ENCODE measurements at regions not wholly inside any gene's neighbourhood (a gene's known extent, or its start where the extent isn't known, plus 50 kb on each side); places are given as distances from the start of the nearest gene placed in this dataset.

DNA sequence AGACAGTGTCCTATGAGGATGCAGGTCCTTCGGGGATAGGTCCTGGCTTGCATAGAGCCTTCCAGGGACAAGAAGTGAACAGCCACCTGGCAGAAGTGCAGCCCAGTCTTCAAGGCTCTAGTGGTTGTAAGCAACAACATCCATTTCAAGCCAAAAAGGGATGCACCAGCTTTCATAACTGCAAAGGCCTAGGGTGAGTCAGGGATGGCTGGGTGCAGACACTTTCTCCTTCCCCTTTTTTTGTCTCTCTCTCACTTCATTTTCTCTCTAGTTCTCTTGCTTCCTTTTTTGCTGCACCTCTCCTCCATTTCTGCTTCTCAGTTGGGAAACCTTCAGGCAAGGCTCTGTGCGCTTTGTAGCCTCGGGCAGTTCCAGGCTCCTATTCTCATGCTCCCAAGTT, 196.2 kb upstream of the ZNF536 start:
- H3K27ac ChIP-seq (ENCODE audit: low read length), result no peak overlapping the region
- ATAC-seq, result no peak
- WGBS, result 86% methylated on average over 3 of the region's 3 CpGs
- H3K4me1 ChIP-seq (ENCODE audit: control insufficient read depth, insufficient read depth, low read length), result no peaks in the 10 kb centered on the region
- no peaks in the 10 kb centered on the region for H3K9me3 ChIP-seq (ENCODE audit: control insufficient read depth, low read length)
- intact Hi-C loops (cut with DNase I), result no loop called here
- no peak overlapping the region for H3K4me3 ChIP-seq (ENCODE audit: low read length)
- DNase-seq, result no peak
- no peaks in the 10 kb centered on the region for H3K27me3 ChIP-seq (ENCODE audit: control insufficient read depth, insufficient read depth)

DNA sequence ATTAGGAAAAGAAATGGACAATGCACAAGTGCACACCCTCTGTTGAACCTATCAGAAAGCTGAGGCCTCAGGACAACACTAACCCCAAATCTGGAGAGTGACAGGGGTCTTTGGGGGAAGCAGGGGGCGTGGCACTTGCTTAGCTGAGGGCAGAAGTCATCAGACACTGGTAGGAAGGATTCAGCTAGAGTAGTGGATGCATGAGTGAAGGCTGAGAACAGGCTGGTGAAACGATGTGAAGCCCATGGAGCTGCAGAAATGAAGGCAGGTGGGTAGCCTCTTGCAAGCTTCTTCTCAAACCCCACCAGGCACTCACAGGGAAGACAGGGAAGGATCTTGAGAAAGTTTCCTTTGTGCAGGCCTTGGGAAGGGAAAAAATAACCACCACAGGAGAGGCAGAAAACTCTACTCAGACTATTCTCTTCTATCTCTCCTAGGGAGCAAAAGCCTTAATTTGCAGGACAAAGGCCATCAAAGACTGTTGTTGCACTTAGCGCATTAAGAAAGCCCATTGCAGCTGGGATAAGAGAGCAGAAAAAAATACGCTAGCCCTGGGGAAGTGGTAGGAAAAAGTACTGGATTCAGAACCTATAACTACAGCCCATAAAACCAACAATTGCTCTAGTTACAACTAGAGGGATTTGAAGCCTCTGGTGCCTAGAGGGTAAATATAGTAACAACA, 193.3 kb upstream of the ZNF536 start:
- no peaks in the 10 kb centered on the region for H3K27me3 ChIP-seq (ENCODE audit: control insufficient read depth, insufficient read depth)
- intact Hi-C loops (cut with DNase I), result no loop called here
- no peaks in the 10 kb centered on the region for H3K4me1 ChIP-seq (ENCODE audit: control insufficient read depth, insufficient read depth, low read length)
- 51% methylated on average over 4 of the region's 4 CpGs for WGBS
- DNase-seq, result no peak
- H3K27ac ChIP-seq (ENCODE audit: low read length), result no peak overlapping the region
- no peaks in the 10 kb centered on the region for H3K9me3 ChIP-seq (ENCODE audit: control insufficient read depth, low read length)
- H3K4me3 ChIP-seq (ENCODE audit: low read length), result no peak overlapping the region
- no peak for ATAC-seq

DNA sequence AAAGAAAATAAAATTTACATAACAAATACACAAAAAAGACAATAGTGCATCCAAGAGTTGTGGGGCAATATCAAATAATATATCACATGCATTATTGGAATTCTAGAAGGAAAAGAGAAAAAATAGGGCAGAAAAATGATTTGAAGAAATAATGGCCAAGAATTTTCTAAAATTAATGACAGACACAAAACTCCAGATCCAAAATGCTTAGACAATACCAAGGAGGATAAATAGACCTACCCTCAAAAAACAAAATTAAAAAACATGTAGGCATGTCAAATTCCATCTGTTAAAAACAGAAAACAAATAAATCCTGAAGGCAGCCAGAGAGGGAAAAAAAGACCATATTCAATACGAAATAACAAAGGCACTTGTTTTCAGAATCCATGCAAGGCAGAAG, 191.5 kb upstream of the ZNF536 start:
- H3K27ac ChIP-seq (ENCODE audit: low read length), result no peak overlapping the region
- no peaks in the 10 kb centered on the region for H3K9me3 ChIP-seq (ENCODE audit: control insufficient read depth, low read length)
- intact Hi-C loops (cut with DNase I), result no loop called here
- no peaks in the 10 kb centered on the region for H3K27me3 ChIP-seq (ENCODE audit: control insufficient read depth, insufficient read depth)
- ATAC-seq (no peak), DNase-seq (no peak)
- WGBS, result 75% methylated on average over 1 of the region's 1 CpG
- H3K4me1 ChIP-seq (ENCODE audit: control insufficient read depth, insufficient read depth, low read length), result no peaks in the 10 kb centered on the region
- H3K4me3 ChIP-seq (ENCODE audit: low read length), result no peak overlapping the region

DNA sequence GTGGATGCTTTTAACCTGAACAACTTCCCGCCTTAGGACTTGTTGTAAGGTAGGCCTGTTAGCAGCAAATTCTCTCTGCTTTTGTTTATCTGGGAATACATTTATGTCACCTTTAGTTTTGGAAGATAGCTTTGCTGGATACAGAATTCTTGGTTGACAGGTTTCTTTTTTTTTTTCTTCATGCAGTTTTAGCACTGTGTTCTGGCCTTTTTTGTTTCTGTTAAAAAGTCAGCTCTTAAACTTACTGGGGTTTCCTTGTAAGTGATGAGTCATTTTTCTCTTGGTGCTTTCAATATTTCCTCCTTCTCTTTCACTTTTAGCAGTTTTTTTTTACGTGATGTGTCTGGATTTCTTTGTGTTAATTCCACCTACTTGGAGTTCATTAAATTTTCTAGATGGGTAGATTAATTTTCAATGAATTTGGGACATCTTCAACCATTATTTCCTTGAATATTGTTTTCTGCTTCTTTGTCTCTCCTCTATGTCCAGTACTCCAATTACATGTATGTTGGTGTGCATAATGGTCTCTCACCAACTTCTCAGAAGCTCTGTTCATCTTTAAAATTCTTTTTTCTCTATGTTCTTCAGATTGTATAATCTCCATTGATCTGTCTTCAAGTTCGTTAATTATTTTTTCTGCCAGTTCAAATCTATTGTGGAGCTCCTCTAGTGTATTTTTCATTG, 188.2 kb upstream of the ZNF536 start:
- Histone ChIP-seq H3K9me3 (ENCODE audit: control insufficient read depth, low read length) (no peaks in the 10 kb centered on the region), H3K4me3 (ENCODE audit: low read length) (no peak overlapping the region), H3K27me3 (ENCODE audit: control insufficient read depth, insufficient read depth) (no peaks in the 10 kb centered on the region), H3K27ac (ENCODE audit: low read length) (no peak overlapping the region), H3K4me1 (ENCODE audit: control insufficient read depth, insufficient read depth, low read length) (no peaks in the 10 kb centered on the region)
- no peak for ATAC-seq
- WGBS, result 76% methylated on average over 3 of the region's 3 CpGs
- intact Hi-C loops (cut with DNase I), result no loop called here
- no peak for DNase-seq

DNA sequence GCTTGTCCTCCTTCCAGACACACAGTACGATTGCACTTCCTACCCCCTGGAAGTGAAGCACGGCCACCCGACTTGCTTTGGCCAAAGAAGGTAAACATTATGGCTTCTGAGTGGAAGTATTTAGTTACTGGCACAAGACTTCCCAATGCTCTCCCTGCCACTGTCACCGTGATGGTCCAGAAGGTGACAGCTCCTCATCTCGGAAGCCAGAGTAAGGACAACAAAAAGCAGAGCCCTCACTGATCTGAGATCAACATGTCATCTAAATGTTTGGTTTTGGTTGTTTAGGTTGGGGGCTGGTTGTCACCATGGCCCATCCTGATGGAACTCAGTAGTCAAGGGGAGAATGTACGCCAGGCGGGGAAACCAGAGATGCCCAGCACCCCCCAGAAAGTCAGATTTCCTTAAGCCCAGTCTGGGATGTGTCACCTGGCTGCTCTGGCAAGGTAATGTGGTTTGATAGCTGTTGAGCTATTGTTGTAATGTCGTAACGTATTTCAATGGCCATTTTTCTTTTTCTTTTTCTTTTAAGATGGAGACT, 170.1 kb upstream of the ZNF536 start:
- H3K27ac ChIP-seq (ENCODE audit: low read length), result no peak overlapping the region
- no peaks in the 10 kb centered on the region for H3K27me3 ChIP-seq (ENCODE audit: control insufficient read depth, insufficient read depth)
- intact Hi-C loops (cut with DNase I), result no loop called here
- H3K9me3 ChIP-seq (ENCODE audit: control insufficient read depth, low read length), result no peaks in the 10 kb centered on the region
- no peak for DNase-seq
- no peaks in the 10 kb centered on the region for H3K4me1 ChIP-seq (ENCODE audit: control insufficient read depth, insufficient read depth, low read length)
- ATAC-seq, result no peak
- 81% methylated on average over 9 of the region's 9 CpGs for WGBS
- no peak overlapping the region for H3K4me3 ChIP-seq (ENCODE audit: low read length)

DNA sequence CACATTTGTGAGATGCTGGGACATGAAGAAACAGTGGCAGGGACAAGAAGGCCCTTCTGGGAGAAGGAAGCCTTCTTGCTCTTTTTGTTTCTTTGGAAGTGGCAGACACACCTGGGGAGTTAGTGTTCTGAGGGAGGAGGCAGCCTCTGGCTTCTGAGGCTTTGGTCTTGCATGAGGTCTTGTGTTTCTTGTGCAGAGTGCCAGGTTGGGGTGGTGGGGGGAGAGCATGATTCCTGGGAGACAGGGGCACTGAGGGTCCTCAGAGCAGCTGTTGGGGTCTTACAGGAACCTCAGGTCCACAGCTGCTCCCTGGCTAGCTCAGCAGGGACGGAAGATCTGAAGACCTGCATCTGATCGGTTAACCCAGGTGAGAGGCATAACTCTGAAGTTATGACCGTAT, 167.5 kb upstream of the ZNF536 start:
- Histone ChIP-seq H3K9me3 (ENCODE audit: control insufficient read depth, low read length) (no peaks in the 10 kb centered on the region), H3K4me3 (ENCODE audit: low read length) (no peak overlapping the region), H3K27me3 (ENCODE audit: control insufficient read depth, insufficient read depth) (no peaks in the 10 kb centered on the region), H3K27ac (ENCODE audit: low read length) (no peak overlapping the region), H3K4me1 (ENCODE audit: control insufficient read depth, insufficient read depth, low read length) (no peaks in the 10 kb centered on the region)
- DNase-seq, result no peak
- no peak for ATAC-seq
- WGBS, result 88% methylated on average over 3 of the region's 3 CpGs
- intact Hi-C loops (cut with DNase I), result no loop called here

DNA sequence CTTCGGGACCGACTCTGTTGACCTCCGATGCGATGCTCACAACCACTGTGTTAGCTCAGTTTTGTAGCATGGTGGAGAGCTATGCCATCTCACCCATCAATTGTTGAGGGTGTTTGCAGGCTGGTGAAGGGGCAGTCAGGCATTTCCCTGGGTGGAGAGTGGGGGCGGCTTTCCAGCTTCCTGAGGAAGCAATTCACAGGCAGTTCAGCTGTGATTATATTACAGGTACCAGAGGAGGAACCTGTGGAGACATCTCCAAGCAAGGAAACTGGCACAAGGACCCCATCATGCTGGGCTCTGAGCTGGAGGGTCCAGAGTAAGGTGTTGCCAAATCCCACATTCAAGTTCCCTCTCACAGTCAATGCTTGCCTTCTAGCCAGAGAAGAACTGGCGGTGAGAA, 166.0 kb upstream of the ZNF536 start:
- no peaks in the 10 kb centered on the region for H3K4me1 ChIP-seq (ENCODE audit: control insufficient read depth, insufficient read depth, low read length)
- intact Hi-C loops (cut with DNase I), result no loop called here
- DNase-seq, result no peak
- WGBS, result 88% methylated on average over 6 of the region's 6 CpGs
- H3K27me3 ChIP-seq (ENCODE audit: control insufficient read depth, insufficient read depth), result no peaks in the 10 kb centered on the region
- no peak overlapping the region for H3K27ac ChIP-seq (ENCODE audit: low read length)
- no peaks in the 10 kb centered on the region for H3K9me3 ChIP-seq (ENCODE audit: control insufficient read depth, low read length)
- no peak overlapping the region for H3K4me3 ChIP-seq (ENCODE audit: low read length)
- no peak for ATAC-seq

DNA sequence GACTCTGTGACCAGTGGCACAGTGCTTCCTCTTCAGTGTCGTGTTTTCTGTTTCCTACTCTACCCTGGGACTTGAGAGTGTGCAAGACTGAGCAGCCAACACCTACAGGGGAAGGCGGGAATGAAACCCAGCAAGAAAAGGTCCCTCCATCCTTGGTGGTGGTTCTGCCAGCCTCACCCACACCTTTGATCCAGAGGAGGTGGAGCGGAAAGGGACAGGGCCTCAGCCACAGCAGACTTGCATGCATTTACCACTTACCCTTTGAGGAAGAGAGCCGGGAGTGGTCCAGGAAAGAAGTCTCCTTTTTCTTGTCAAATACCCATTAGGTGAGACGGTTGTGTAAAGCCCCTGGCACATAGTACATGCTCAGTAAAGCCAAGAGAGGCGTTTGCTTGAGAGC, 164.8 kb upstream of the ZNF536 start:
- no peak overlapping the region for H3K4me3 ChIP-seq (ENCODE audit: low read length)
- H3K27me3 ChIP-seq (ENCODE audit: control insufficient read depth, insufficient read depth), result no peaks in the 10 kb centered on the region
- DNase-seq (no peak), ATAC-seq (no peak)
- H3K9me3 ChIP-seq (ENCODE audit: control insufficient read depth, low read length), result no peaks in the 10 kb centered on the region
- H3K4me1 ChIP-seq (ENCODE audit: control insufficient read depth, insufficient read depth, low read length), result no peaks in the 10 kb centered on the region
- 73% methylated on average over 6 of the region's 6 CpGs for WGBS
- no peak overlapping the region for H3K27ac ChIP-seq (ENCODE audit: low read length)
- intact Hi-C loops (cut with DNase I), result no loop called here

DNA sequence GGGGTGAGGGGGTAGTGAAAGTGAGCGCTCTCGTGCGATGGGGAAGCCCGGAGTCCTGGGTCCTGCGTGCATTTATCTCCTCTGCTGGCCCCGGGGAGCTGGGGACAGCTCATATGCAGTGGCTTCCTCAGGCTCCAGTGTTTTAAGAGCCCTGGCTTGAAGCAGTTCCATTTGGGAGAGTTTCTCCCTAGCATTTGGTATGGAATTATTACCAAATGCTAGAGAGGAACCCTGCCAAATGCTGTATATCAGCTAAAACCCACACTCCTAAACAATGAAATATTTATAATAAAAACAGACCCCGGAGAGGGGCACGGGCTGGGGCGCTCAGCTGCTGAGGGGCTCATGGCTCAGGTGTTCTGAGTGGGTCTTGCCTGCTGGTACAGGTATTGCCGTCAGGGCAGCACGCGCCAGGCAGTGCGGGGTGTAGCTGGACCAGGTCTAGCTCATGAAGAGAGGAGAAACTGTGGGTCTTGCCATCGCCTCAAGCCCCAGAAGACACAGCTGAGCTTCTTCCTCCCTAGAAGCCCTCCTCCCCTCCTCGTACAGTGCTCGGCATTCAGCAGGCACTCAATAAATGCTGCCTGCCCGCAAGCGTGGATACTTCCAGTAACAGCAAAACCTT, 163.6 kb upstream of the ZNF536 start:
- intact Hi-C loops (cut with DNase I), result no loop called here
- no peaks in the 10 kb centered on the region for H3K9me3 ChIP-seq (ENCODE audit: control insufficient read depth, low read length)
- no peak overlapping the region for H3K27ac ChIP-seq (ENCODE audit: low read length)
- no peak for ATAC-seq
- no peak overlapping the region for H3K4me3 ChIP-seq (ENCODE audit: low read length)
- DNase-seq, result no peak
- H3K27me3 ChIP-seq (ENCODE audit: control insufficient read depth, insufficient read depth), result no peaks in the 10 kb centered on the region
- H3K4me1 ChIP-seq (ENCODE audit: control insufficient read depth, insufficient read depth, low read length), result no peaks in the 10 kb centered on the region
- 84% methylated on average over 18 of the region's 18 CpGs for WGBS

DNA sequence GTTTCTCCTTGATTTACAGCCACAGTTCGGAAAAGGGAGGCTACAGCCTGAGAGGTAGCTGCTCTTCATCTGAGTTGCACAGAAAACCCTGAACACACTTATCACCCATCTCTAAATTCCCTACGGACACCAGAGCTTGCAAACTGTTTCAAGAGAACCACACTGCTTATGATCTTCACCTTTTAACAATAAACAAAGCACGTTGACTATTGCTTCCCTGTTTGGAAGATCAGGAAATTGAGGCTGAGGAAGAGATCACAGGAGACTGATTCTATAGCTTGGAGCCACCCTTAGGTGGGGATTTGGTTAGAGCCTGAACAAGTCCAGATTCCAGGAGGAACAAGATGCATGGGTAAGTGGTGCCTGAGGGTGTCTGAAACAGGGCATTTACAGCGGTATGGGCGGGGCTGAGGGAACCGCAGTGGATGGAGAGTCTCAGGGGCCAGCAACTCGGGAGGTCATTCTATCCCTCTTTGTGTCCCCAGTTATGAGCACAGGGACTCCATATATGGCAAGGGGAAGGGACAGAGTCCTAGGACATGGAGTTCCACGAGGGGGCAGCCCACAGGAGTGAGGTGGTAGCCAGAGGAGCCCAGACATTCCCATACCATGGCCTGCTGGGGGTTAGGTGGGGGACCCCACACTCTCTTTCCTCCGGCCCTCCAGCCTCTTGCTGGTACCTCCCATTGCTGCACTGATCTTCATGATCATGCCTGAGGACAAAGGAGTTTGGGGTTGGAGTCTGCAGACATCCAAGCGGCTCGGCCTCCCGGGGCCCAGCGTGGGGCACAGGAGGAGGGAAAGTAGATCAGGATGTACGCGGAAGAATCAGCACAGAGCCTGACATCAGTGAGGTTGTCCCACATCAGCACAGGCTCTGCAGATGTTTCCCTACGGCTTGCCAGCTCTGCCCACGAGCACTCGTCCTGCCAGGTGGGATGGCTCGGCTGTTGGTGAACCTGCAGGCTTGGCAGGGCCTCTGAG, 162.3 kb upstream of the ZNF536 start:
- H3K27me3 ChIP-seq (ENCODE audit: control insufficient read depth, insufficient read depth), result no peaks in the 10 kb centered on the region
- no peak for DNase-seq

More for the DNA sequence above, 162.3 kb upstream of the ZNF536 start:
- no peak overlapping the region for H3K4me3 ChIP-seq (ENCODE audit: low read length)
- intact Hi-C loops (cut with DNase I), result no loop called here
- no peak overlapping the region for H3K27ac ChIP-seq (ENCODE audit: low read length)
- WGBS, result 69% methylated on average over 19 of the region's 19 CpGs
- ATAC-seq, result no peak
- H3K4me1 ChIP-seq (ENCODE audit: control insufficient read depth, insufficient read depth, low read length), result no peaks in the 10 kb centered on the region
- H3K9me3 ChIP-seq (ENCODE audit: control insufficient read depth, low read length), result no peaks in the 10 kb centered on the region
